Left forelimb (tissue), 1 donor: ENCODE measurements at regions not wholly inside any gene's neighbourhood (a gene's known extent, or its start where the extent isn't known, plus 50 kb on each side); places are given as distances from the start of the nearest gene placed in this dataset.
A peak's percentile ranks its signal among the peaks of the same experiment; 100 is the strongest.

Source experiments
- DNase-seq: peaks from one replicate; pipeline ENCODE4 v3.0.0-alpha.2; 2018; ENCODE audit warnings: low spot score

DNA sequence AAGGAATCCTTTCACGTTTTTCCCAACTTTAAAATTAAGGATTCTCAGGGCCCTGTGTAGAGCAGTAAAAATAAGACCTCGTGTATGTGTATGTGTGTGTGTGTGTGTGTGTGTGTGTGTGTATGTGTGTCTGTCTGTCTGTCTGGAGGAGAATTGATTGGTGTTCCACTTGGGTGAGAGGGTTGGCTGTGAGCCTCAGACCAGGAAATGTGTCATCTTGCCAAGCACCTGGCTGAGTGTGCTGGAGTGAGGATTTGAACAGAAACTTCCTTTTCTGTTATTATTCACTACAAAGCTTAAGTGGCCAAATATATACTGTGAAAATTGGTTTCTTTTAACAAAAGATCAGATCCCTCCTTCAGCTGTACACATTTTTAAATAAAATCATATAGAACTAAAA lies 103.6 kb upstream of the NUDT6 start:
- DNase-seq, result peak; percentile 66

DNA sequence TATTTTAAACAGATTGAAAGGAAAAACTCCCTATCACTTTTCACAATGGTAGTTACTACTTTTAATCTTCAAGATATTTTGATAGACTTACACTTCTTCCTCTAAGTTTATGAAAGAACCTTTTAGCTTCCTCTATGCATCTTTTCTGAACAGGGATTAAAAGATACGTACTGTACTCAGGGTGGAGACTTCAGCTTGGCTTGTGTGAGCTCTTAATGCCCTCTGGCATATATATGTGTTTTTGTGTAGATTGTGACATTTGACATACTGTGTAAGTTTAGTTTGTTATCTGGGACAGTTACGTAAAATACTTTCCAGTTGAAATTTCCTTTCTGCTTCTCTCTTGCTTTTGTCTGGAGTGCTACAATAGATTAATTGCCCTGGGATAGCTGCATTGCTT lies 109.3 kb upstream of the NUDT6 start:
- DNase-seq, result no peak

DNA sequence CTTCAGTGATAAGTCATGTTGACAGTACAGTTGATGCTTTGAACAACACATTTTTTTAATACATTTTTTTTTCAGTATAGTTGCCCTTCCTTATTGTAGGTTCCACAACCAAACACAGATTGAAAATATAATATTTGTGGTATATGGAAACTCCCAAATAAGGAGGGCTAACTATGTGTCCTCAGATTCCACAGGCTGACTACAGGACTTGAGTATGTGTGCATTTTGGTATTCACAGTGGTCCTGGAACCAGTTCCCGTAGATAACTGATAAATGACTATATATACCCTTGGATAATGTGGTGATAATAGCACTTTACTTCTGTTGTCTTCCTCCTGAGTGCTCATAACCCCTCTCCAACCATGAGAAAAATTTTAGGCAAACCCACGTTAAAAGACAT lies 111.6 kb upstream of the NUDT6 start:
- DNase-seq, result no peak

DNA sequence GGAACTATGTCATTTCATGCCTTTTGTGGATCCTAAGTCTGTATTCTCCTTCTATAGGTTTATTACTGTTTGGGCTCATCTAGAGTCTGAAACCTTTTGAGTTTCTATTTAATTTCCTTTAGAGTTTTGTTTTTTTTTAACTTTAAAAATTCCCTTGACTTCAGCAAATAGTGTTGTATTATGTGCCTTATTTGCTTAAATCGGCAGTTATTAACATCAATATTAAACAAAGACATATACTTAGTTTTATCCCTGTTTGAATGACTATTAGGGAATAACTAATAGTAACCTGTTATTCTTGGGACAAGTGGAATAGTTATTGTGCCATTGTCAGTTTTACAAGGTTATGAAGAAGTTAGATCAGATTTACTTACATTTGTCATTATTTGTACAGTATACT lies 112.8 kb upstream of the NUDT6 start:
- DNase-seq, result no peak

DNA sequence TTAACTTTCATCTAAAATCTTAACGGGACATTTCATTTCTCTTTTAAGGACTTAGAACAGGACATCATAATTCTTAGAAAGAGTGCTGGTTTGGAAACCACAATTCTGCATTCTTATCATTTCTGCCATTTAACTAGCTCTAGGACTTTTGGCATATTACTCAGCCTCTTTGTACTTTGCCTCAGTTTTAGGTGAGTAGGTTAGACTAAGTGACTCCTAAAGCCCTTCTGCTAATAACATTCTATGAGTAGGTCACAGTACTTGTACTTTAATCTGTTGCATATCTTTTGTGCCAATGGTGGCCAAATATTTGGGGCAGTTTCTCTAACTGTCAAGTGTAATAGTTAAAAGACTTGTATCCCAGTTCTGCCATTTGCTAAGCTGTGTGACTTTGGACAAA lies 115.4 kb upstream of the NUDT6 start:
- no peak for DNase-seq

DNA sequence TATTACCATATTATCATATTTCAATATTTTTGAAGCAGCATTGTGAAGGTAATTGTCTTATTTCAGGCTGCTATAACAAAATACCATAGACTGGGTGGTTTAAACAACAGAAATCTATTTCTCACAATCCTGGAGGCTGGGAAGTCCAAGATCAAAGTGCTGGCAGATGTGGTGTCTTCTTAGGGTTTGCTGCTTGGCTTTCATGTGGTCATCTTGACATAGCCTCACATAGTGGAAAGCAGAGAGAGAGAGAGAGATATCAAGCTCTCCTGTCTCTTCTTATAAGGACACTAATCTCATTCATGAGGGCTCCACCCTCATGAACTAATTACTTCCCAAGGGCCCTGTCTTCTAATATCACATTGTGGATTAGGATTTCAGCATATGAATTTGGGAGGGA lies 119.7 kb upstream of the NUDT6 start:
- no peak for DNase-seq

DNA sequence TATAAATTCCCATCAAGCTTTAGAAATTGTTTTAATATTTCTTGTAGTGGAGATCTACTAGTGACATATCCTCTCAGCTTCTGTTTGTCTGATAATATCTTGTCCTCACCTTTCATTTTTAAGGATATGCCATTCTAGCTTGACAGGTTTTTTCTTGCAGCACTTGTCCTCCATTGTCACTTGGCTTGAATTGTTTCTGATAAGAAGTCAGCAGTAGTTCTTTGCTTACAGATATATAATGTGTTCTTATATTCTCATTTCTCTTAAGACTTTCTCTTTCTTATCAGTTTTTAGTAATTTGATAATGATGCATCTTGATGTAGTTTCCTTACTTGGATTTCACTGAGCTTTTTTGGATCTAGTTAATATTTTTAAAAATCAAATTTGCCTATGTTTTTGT lies 120.6 kb upstream of the NUDT6 start:
- DNase-seq, result no peak

DNA sequence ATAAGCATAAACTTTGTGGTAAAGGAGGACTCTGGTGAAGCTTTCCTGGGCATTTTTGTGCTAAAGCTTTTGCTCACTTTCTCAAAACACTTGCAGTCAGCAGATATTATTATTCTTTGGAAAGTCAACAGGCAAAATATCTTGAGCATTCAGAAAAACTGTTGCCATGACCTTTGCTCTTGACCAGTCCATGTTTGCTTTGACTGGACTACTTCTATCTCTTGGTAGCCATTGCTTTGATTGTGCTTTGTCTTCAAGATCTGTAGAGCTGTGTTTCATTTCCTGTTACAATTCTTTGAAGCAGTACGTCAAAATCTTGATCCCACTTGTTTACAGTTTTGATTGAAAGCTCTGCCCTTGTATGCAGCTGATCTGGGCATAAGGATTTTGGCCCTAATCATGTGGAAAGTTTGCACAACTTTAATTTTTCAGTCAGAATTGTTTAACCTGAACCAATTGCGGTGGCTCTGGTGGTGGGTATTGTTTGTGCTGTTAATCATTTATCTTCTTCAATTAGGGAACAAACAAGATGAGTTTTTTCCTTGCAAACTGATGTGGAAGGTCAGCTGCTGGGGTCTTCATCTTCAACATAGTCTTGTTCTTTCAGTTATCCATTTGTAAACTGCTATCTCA lies 121.5 kb upstream of the NUDT6 start:
- no peak for DNase-seq

DNA sequence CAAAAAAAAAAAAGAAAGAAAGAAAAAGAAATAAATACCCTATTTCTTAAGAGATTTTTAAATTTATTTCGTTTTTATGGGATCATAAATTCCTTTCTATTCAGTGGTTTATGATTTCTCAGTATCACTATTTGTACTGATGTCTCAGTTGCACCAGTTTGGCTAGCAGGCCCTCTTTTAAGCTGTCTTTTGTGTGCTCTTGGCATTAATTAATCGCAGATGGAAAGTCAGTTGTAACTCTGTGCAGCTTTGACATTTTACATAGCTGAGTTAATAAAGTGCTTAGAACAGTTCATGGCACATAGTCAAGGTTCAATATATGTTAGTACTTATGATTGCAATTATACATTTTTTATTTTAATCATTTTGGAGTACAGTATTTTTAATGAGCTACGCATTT lies 123.7 kb upstream of the NUDT6 start:
- no peak for DNase-seq

DNA sequence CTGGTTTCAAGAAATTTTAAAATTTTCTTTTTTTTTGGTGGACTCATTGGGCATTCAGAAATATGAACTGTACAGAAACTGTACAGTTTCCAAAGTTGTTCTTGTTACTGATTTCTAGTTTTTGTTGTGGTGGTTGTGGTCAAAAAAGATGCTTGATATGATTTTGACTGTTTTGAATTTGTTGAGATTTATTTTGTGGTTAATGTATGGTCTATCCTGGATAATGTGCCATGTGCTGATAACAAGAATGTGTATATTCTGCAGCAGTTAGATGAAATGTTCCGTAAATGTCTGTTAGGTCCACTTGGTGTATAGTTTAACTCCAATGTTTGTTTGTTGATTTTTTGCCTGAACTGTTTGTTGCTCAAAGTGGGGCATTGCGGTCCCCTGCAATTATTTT lies 127.6 kb upstream of the NUDT6 start:
- no peak for DNase-seq

DNA sequence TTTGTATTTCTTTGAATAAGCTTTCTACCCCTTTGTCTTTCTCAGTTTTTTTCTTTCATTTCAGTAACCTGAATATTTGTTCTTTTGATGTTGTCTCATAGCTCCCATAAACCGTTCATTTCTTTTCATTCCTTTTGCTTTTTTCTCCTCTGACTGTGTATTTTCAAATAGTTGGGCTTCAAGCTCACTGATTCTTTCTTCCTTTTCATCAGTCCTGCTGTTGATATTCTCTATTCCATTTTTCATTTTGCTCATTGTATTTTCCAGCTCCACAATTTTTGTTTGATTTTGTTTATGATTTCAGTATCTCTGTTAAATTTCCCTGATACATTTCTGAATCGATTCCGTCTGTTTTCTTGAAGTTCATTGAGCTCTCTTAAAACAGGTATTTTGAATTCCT lies 129.6 kb upstream of the NUDT6 start:
- DNase-seq, result no peak

DNA sequence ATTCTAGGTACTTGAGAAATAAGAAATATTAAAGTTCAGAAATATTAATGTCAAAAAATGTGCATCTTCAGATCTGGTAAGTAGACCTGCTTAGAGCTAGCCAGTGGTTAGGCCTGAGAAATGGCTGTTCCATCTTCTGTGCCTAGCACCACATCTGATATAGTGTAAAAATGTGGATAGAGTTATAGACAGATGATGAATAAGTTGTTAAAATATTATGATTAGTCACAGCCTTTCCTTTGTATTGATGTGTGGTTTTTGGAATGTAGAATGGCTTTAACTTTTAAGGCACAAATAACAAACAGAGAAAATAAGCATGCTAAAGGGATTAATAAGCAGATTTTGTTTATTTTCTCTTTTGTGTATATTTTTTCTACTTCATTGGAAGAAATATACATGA lies 133.5 kb upstream of the NUDT6 start:
- DNase-seq, result no peak

DNA sequence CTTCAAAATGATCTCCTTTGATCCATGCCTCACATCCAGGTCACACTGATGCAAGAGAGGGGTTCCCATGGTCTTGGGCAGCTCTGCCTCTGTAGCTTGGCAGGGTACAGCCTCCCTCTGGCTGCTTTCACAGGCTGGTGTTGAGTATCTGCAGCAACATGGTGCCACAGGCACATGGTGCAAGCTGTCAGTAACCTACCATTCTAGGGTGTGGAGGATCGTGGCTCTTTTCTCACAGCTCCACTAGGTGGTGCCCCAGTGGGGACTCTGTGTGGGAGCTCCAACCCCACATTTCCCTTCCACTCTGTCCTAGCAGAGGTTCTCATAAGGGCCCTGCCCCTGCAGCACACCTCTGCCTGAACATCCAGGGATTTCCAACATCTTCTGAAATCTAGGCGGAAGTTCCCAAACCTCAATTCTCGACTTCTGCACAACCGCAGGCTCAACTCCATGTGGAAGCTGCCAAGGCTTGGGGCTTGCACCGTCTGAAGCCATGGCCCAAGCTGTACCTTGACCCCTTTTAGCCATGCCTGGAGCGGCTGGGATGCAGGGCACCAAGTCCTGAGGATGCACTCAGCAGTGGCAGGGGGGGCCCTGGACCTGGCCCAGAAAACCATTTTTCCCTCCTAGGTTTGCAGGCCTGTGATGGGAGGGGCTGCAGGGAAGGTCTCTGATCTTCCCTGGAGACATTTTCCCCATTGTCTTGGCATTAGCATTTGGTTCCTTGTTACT lies 137.8 kb upstream of the NUDT6 start:
- DNase-seq, result no peak

DNA sequence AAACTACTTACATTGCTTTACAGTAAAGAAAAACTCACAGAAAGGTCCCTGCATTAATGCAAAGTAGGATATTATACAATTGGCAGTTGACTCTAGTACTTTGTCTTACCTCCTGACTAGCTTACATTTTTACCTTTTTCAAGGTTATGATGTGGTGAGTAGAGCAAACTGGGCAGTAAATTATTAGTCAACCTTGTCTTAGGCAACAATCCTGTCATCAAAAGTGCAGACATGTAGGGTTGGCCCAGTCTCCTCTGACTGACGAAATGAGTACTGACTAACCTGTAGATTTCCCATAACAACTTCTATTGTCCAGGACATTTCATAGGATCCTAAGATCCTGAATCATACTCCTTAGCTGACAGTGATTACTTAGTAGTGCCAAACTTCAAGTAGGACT lies 142.0 kb upstream of the NUDT6 start:
- no peak for DNase-seq

DNA sequence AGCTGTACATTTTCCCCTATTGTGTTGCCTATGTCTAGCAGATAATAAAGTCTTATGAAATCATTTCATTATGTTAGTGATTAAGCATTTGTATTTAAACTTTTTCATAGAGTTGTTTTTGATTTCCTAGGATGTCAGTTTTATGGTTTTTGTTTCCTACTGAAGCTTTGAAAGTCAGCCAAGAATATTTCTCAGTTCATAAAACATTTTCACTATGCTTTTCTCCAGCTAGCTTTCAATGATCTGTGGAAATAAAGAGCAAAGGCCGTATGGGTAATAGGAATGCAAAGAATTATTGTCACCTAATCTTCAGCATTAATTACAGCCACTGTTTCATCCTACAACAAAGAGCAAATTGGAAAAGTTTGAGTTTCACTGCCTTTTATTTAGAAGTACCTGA lies 145.7 kb upstream of the NUDT6 start:
- DNase-seq, result no peak

DNA sequence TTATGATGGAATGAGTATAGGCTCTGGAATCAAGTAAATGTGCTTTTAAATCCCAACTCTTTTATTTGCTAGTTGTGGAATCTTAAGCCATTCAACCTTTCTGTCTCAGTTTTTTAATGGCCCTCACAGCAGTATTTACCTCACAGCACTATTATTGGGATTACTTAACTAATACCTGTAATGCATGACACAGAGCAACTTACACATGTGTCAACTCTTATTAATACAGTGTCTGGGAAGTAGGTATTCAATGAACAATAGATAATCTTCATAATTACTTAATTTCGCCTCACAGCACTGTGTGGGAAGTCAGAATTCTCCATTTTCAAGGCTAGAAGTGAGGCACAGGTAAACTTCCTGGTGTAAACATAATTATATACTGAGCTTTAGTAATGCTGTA lies 149.7 kb upstream of the NUDT6 start:
- no peak for DNase-seq

DNA sequence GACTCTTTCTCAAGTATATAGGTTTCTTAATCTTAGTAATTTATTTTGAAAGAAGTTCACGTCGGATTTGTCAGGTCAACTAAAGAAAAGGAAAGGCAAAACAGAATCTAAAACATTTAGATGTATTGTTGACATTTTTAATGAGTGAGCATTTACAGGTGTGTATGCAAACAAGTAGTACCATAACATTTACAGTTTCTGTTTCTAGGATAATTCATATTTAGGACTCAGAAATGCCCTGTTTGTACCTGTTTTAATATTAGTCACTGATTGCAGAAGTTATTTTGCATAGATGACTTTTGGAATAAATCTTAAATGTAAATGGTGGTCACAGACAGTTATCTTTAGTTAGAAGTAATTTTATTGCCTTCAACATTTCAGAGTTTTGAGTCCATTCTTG lies 151.3 kb upstream of the NUDT6 start:
- no peak for DNase-seq

DNA sequence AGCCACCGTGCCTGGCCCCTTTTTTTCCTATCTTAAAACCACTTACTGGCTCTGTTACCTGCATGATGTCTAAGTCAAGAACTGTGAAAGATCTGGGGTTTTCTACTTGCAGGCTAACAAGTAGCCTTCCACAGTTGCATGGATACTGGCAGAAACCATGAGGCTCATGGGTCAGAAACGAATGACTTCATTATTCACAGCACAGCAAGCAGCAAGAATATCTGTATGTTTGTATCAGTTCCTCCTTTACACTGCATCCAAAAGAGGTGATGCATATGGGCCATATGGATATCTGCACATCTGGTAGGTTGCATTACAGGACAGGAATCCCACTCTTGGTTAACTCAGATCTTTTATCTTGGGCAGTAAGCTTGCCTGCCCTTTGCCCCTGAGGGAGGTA lies 154.9 kb upstream of the NUDT6 start:
- DNase-seq, result no peak

DNA sequence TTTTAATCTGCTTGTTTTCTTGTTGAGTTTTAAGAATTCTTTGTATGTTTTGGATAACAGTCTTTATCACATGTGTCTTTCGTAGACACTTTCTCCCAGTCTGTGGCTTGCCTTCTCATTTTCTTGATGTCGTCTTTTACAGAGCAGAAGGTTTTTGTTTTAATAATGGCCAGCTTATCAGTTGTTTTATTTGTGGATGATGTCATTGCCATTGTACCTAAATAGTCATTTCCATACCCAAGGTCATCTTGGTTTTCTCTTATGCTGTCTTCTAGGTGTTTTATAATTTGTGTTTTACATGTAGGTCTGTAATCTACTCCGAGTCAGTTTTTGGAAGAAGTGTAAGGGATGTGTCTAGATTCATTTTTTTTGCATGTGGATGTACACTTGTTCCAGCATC lies 159.6 kb upstream of the NUDT6 start:
- DNase-seq, result no peak

DNA sequence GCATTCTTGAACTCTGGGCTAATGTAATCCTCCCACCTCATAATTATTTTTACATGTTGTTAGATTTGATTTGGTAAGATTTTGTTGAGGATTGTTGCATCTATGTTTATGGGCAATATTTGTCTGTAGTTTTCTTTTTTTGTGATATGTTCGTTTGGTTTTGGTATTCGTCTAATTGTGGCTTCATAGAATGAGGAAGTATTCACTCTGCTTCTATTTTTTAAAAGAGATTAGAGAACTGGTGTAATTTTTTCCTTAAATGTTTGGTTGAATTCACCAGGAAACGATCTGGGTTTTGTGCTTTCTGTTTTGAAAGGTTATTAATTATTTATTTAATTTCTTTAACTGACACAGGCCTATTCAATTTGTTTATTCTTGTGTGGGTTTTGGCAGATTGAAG lies 161.2 kb upstream of the NUDT6 start:
- DNase-seq, result no peak

DNA sequence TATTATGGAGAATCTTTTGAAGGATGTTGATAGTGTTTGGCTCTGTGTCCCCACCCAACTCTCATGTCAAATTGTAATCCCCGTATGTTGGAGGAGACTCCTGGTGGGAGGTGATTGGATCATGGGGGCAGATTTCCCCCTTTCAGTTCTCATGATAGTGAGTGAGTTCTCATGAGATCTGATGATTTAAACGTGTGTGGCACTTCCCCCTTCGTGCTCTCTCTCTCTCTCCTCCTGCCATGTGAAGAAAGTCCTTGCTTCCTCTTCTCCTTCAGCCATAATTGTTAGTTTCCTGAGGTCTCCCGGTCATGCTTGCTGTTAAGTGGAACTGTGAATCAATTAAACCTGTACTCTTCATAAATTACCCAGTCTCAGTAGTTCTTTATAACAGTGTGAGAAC lies 166.1 kb upstream of the NUDT6 start:
- no peak for DNase-seq

DNA sequence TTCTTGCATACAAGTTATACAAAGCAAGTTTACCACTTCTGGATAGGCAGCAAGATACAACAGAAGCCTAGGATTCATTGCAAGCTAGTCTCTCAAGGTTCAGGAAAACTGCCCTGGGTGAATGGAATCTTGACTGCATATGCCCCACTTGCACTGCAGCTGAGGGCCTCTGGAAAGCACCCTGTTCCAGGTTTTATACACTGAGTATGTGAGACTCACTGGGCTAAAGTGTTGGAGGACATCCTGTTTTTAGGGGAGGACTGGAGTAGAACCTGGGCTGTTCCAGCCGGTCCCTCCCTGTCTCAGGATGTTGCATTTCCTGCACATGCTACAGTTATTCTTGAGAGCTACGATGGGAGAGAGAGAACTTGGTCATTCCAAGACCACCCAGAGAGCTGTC lies 168.5 kb upstream of the NUDT6 start:
- DNase-seq, result no peak

DNA sequence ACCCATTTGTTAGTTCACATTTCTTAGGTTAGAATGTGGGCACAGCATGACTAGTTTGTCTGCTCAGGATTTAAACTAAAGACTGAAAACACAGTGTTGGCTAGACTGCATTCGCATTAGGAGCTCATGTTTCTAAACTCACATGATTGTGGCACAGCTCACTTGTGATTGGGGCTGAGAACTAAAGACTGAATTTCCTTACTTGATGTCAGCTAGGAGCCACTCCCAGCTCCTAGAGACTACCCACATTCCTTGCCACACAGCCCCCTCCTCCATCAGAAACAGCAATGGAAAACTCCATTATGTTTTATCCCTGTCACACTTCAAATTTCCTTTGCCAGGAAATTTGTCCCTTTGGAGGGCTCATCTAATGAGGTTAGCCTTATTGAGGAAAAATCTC lies 170.2 kb upstream of the NUDT6 start:
- DNase-seq, result no peak

DNA sequence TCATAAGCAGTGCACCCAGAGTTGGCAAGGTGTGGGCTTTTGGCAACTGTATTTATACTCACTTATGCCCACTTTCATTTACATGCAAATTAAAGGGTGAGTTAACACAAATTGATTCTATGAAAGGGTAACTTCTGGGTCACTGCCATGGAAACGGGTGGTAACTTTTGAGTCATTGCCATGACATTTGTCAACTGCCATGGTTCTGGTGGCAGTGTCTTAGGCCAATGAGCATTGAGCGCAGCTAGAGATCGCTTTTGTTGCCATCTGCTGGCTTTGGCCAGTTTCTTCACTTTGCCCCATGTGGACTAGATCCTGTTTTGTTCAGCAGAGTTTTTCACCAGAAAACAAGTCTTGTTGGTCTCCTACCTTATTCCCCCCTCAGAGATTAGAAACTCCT lies 170.8 kb upstream of the NUDT6 start:
- no peak for DNase-seq
